Liver (tissue), 8 donors: ENCODE measurements at regions not wholly inside any gene's neighbourhood (a gene's known extent, or its start where the extent isn't known, plus 50 kb on each side); places are given as distances from the start of the nearest gene placed in this dataset.

Experiments
- DNase-seq: peaks from one replicate; pipeline ENCODE4 v3.0.0-alpha.2; 2017; ENCODE audit warnings: low spot score
- H3K27ac ChIP-seq, 2 donors: one replicate each; pipeline ENCODE4 v1.7.0; 2013; ENCODE audit warnings: inconsistent platforms in 2 of 2, low read length in 2 of 2, control low read depth in 1 of 2, low read depth in 1 of 2, mild to moderate bottlenecking in 1 of 2
- H3K27me3 ChIP-seq, 4 donors: one replicate each; pipeline versions ENCODE4 v1.6.1 to v1.7.0; 2013; ENCODE audit warnings: low read length in 3 of 4, inconsistent platforms in 1 of 4, mild to moderate bottlenecking in 1 of 4, moderate library complexity in 1 of 4; ENCODE audit not compliant: control insufficient read depth in 4 of 4, insufficient read depth in 4 of 4
- H3K36me3 ChIP-seq, 4 donors: one replicate each; pipeline versions ENCODE4 v1.6.1 to v1.7.0; 2013; ENCODE audit warnings: low read length in 3 of 4, mild to moderate bottlenecking in 3 of 4, low read depth in 1 of 4, moderate library complexity in 1 of 4; ENCODE audit not compliant: control insufficient read depth in 4 of 4, insufficient read depth in 3 of 4
- H3K4me1 ChIP-seq, 4 donors: one replicate each; pipeline versions ENCODE4 v1.6.1 to v1.7.0; 2013; ENCODE audit warnings: low read length in 3 of 4, mild to moderate bottlenecking in 3 of 4, moderate library complexity in 1 of 4; ENCODE audit not compliant: control insufficient read depth in 4 of 4, insufficient read depth in 4 of 4
- H3K4me3 ChIP-seq, 3 donors: one replicate each; pipeline versions ENCODE4 v1.6.1 to v1.7.0; 2013; ENCODE audit warnings: low read length in 3 of 3, control low read depth in 1 of 3, low read depth in 1 of 3, mild to moderate bottlenecking in 1 of 3
- H3K9ac ChIP-seq, 2 donors: one replicate each; pipeline ENCODE4 v1.7.0; 2013; ENCODE audit warnings: low read length in 2 of 2, mild to moderate bottlenecking in 2 of 2, moderate library complexity in 2 of 2, control low read depth in 1 of 2, low read depth in 1 of 2
- H3K9me3 ChIP-seq, 4 donors: one replicate each; pipeline versions ENCODE4 v1.6.1 to v1.7.0; 2013; ENCODE audit warnings: low read length in 3 of 4; ENCODE audit not compliant: control insufficient read depth in 4 of 4
- EGR1 ChIP-seq, 2 donors: IDR thresholded peaks; 2 replicates each; pipeline ENCODE4 v1.6.1; 2016 to 2018; ENCODE audit warnings: antibody characterized with exemption in 2 of 2, low read depth in 2 of 2
- FOXA2 ChIP-seq: IDR thresholded peaks from 2 replicates; pipeline ENCODE4 v1.6.1; 2016; ENCODE audit warnings: antibody characterized with exemption
- GABPA ChIP-seq, 2 donors: IDR thresholded peaks in 1 of 2; conservative IDR thresholded peaks in 1 of 2; 2 replicates each; pipeline ENCODE4 v1.6.1; 2016; ENCODE audit warnings: antibody characterized with exemption in 2 of 2, mild to moderate bottlenecking in 1 of 2, moderate library complexity in 1 of 2
- HNF4A ChIP-seq, 2 donors: conservative IDR thresholded peaks; 2 replicates each; pipeline ENCODE4 v1.6.1; 2016; ENCODE audit warnings: antibody characterized with exemption in 2 of 2, mild to moderate bottlenecking in 2 of 2
- JUND ChIP-seq, 2 donors: IDR thresholded peaks; 2 replicates each; pipeline ENCODE4 v1.6.1; 2016; ENCODE audit warnings: antibody characterized with exemption in 2 of 2
- MAX ChIP-seq: IDR thresholded peaks from 2 replicates; pipeline ENCODE4 v1.6.1; 2016; ENCODE audit warnings: antibody characterized with exemption
- NR2F2 ChIP-seq: IDR thresholded peaks from 2 replicates; pipeline ENCODE4 v1.6.1; 2016; ENCODE audit warnings: antibody characterized with exemption
- REST ChIP-seq: IDR thresholded peaks from 2 replicates; pipeline ENCODE4 v1.6.1; 2016; ENCODE audit warnings: antibody characterized with exemption, mild to moderate bottlenecking
- RXRA ChIP-seq, 2 donors: IDR thresholded peaks; 2 replicates each; pipeline ENCODE4 v1.6.1; 2017 to 2018; ENCODE audit warnings: antibody characterized with exemption in 2 of 2, mild to moderate bottlenecking in 1 of 2
- SP1 ChIP-seq: IDR thresholded peaks from 2 replicates; pipeline ENCODE4 v1.6.1; 2018; ENCODE audit warnings: antibody characterized with exemption, mild to moderate bottlenecking
- TAF1 ChIP-seq: conservative IDR thresholded peaks from 2 replicates; pipeline ENCODE4 v1.6.1; 2016; ENCODE audit warnings: antibody characterized with exemption, mild to moderate bottlenecking
- YY1 ChIP-seq: IDR thresholded peaks from 2 replicates; pipeline ENCODE4 v1.6.1; 2016; ENCODE audit warnings: antibody characterized with exemption, mild to moderate bottlenecking
- WGBS: extraction: QIAGEN DNeasy Blood & Tissue Kit; methylation state at CpG from one replicate; pipeline ENCODE4 v1.1.7; 2013; 5-methylcytosine and 5-hydroxymethylcytosine counted together
- TF ChIP-seq, protein P1 (sequence below): IDR thresholded peaks from 2 replicates; pipeline ENCODE4 v1.6.1; 2016; ENCODE audit warnings: antibody characterized with exemption
- TF ChIP-seq, protein P2 (sequence below): fragments of 150-350 bp; IDR thresholded peaks from 2 replicates; pipeline ENCODE4 v1.5.1; 2017; ENCODE audit warnings: improper control_type of control experiment, low read depth, low read length; ENCODE audit not compliant: missing input control
- TF ChIP-seq, protein P3 (sequence below): IDR thresholded peaks from 2 replicates; pipeline ENCODE4 v1.6.1; 2016; ENCODE audit warnings: antibody characterized with exemption
- donor health status: healthy.
- donor health status: healthy.
- donor health status: healthy.
- donor health status: healthy.
- donor health status: healthy.

DNA sequence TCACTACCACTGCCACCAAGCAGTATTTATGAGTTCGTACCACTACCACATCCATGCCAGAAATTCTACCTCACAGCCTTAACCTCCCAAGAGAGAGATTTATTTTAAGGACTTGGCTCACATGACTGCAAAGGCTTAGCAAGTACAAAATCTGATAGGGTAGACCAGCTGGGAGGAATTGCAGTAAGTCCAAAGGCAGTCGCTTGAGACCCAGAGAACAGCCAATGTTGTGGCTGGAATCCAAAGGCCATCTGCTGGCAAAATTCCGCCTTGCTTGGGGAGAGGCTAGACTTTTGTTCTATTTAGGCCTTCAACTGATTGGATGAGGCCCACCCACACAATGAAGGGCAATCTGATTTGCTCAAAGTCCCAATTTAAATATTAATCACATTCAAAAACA is 101.4 kb upstream of the STT3B start:
- Histone ChIP-seq H3K9me3 (peaks cover 0 to under 1% (median 0%) of the 10 kb centered on the region in 4 donors), H3K4me3 (no peak overlapping the region), H3K27me3 (no peaks in the 10 kb centered on the region), H3K36me3 (no peaks in the 10 kb centered on the region), H3K27ac (no peak overlapping the region), H3K4me1 (no peaks in the 10 kb centered on the region), H3K9ac (no peak overlapping the region)
- 93% methylated on average over 3 of the region's 3 CpGs for WGBS
- no peak for DNase-seq
- TF ChIP-seq FOXA2, result no peak
- TF ChIP-seq, protein P1, sequence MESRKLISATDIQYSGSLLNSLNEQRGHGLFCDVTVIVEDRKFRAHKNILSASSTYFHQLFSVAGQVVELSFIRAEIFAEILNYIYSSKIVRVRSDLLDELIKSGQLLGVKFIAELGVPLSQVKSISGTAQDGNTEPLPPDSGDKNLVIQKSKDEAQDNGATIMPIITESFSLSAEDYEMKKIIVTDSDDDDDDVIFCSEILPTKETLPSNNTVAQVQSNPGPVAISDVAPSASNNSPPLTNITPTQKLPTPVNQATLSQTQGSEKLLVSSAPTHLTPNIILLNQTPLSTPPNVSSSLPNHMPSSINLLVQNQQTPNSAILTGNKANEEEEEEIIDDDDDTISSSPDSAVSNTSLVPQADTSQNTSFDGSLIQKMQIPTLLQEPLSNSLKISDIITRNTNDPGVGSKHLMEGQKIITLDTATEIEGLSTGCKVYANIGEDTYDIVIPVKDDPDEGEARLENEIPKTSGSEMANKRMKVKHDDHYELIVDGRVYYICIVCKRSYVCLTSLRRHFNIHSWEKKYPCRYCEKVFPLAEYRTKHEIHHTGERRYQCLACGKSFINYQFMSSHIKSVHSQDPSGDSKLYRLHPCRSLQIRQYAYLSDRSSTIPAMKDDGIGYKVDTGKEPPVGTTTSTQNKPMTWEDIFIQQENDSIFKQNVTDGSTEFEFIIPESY, result no peak
- TF ChIP-seq EGR1 (IDR thresholded peaks at IDR 0.05; ENCODE audit: low read depth in 2 of 2), result no peak
- TF ChIP-seq YY1, result no peak
- TF ChIP-seq SP1, result no peak
- no peak for TF ChIP-seq HNF4A (conservative IDR thresholded peaks at IDR 0.05)
- TF ChIP-seq REST, result no peak
- TF ChIP-seq, protein P2, sequence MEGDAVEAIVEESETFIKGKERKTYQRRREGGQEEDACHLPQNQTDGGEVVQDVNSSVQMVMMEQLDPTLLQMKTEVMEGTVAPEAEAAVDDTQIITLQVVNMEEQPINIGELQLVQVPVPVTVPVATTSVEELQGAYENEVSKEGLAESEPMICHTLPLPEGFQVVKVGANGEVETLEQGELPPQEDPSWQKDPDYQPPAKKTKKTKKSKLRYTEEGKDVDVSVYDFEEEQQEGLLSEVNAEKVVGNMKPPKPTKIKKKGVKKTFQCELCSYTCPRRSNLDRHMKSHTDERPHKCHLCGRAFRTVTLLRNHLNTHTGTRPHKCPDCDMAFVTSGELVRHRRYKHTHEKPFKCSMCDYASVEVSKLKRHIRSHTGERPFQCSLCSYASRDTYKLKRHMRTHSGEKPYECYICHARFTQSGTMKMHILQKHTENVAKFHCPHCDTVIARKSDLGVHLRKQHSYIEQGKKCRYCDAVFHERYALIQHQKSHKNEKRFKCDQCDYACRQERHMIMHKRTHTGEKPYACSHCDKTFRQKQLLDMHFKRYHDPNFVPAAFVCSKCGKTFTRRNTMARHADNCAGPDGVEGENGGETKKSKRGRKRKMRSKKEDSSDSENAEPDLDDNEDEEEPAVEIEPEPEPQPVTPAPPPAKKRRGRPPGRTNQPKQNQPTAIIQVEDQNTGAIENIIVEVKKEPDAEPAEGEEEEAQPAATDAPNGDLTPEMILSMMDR, result no peak
- no peak for TF ChIP-seq RXRA (IDR thresholded peaks at IDR 0.05)
- TF ChIP-seq JUND (IDR thresholded peaks at IDR 0.05), result no peak
- TF ChIP-seq, protein P3, sequence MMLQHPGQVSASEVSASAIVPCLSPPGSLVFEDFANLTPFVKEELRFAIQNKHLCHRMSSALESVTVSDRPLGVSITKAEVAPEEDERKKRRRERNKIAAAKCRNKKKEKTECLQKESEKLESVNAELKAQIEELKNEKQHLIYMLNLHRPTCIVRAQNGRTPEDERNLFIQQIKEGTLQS, result no peak
- TF ChIP-seq NR2F2, result no peak
- no peak for TF ChIP-seq TAF1
- TF ChIP-seq MAX, result no peak
- no peak for TF ChIP-seq GABPA (IDR thresholded peaks at IDR 0.05 in 1 of 2, conservative IDR thresholded peaks at IDR 0.05 in 1 of 2)
